HepG2 (cell line): ENCODE measurements at regions not wholly inside any gene's neighbourhood (a gene's known extent, or its start where the extent isn't known, plus 50 kb on each side); places are given as distances from the start of the nearest gene placed in this dataset.
"Not testable (repeated sequence)": the region's sequence is repeated elsewhere in the genome, so short reads cannot be mapped to it uniquely, and the experiment has no call there.

Experiments
- ATAC-seq: fragments of 200-7000 bp; cut with Tn5 transposase; 3 replicates; pipeline ENCODE4 v1.9.1; 2020; ENCODE audit warnings: mild to moderate bottlenecking, moderate library complexity
- BruUV-seq: library from RNA; stranded (reverse); fragments of 400-500 nt; replicated peaks from 2 replicates; lab custom pipeline; 2021; lab: Mats Ljungman, UMichigan
- CTCF ChIA-PET: fragments of 300-600 bp; formaldehyde crosslinking; extraction: SDS; loops from one replicate; lab custom pipeline; 2021; ENCODE audit warnings: low total read pairs, inconsistent platforms, low intra/inter-chr PET ratio; lab: Yijun Ruan, JAX
- POLR2A ChIA-PET: fragments of 350-600 bp; sonication (Branson Sonifier 250); formaldehyde crosslinking; loops from one replicate; lab custom pipeline; 2020; ENCODE audit warnings: antibody characterized with exemption, inconsistent platforms; lab: Yijun Ruan, JAX
- DNase-seq: peaks from one replicate; pipeline ENCODE4 v3.0.0-alpha.2; 2015; ENCODE audit warnings: low spot score
- FAIRE-seq: peaks from 3 replicates; lab custom pipeline; 2011; peaks lifted over from hg19 to GRCh38; lab: Jason Lieb, UNC
- H2AFZ ChIP-seq: one replicate; pipeline ENCODE4 v1.6.1; 2011; ENCODE audit warnings: low read length, inconsistent platforms
- H3K27ac ChIP-seq: fragments of 300-600 bp; 3 replicates; pipeline ENCODE4 v1.8.0; 2011; ENCODE audit warnings: mixed run types, mild to moderate bottlenecking, mixed read lengths, low read length, inconsistent platforms; ENCODE audit not compliant: insufficient read depth; ENCODE audit errors: extremely low read length
- H3K27me3 ChIP-seq, 2 experiments: fragments of 200-600 bp in 1 of 2; 2 replicates in 1 of 2; 3 replicates in 1 of 2; pipeline versions ENCODE4 v1.6.0 to v1.8.0; 2011; ENCODE audit warnings: low read length in 2 of 2, mild to moderate bottlenecking in 2 of 2, moderate library complexity in 2 of 2, inconsistent platforms in 1 of 2; ENCODE audit not compliant: insufficient read depth in 2 of 2, control insufficient read depth in 1 of 2
- H3K36me3 ChIP-seq, 2 experiments: fragments of 200-600 bp in 1 of 2; replicated peaks in 1 of 2; 2 replicates in 1 of 2; 3 replicates in 1 of 2; pipeline versions ENCODE4 v1.5.1 to v1.8.0; 2011; ENCODE audit warnings: low read length in 2 of 2, inconsistent platforms in 1 of 2; ENCODE audit not compliant: insufficient read depth in 2 of 2, control insufficient read depth in 1 of 2
- H3K4me1 ChIP-seq: 2 replicates; pipeline ENCODE4 v1.5.1; 2012; ENCODE audit warnings: low read length, inconsistent platforms; ENCODE audit not compliant: insufficient read depth
- H3K4me2 ChIP-seq: 2 replicates; pipeline ENCODE4 v1.6.0; 2011; ENCODE audit warnings: low read depth, low read length, inconsistent platforms
- H3K4me3 ChIP-seq, 3 experiments: fragments of 200-600 bp in 1 of 3; sonication (generic), shearing (Covaris generic) in 1 of 3; replicated peaks in 1 of 3; 2 replicates each; pipeline ENCODE4 v1.5.1; 2011 to 2016; ENCODE audit warnings: low read length in 3 of 3, inconsistent platforms in 2 of 3, low read depth in 2 of 3, mild to moderate bottlenecking in 2 of 3, control low read depth in 1 of 3, mixed read lengths in 1 of 3; ENCODE audit not compliant: insufficient read depth in 1 of 3
- H3K79me2 ChIP-seq: one replicate; pipeline ENCODE4 v1.6.1; 2011; ENCODE audit warnings: low read length, inconsistent platforms; ENCODE audit not compliant: insufficient read depth
- H3K9ac ChIP-seq: 2 replicates; pipeline ENCODE4 v1.6.0; 2011; ENCODE audit warnings: mild to moderate bottlenecking, low read depth, low read length, inconsistent platforms; ENCODE audit not compliant: insufficient read depth
- H3K9me3 ChIP-seq: 2 replicates; pipeline ENCODE4 v1.5.1; 2012; ENCODE audit warnings: mild to moderate bottlenecking, low read length
- H4K20me1 ChIP-seq: 2 replicates; pipeline ENCODE4 v1.6.0; 2011; ENCODE audit warnings: inconsistent platforms, mild to moderate bottlenecking, low read length, moderate library complexity; ENCODE audit not compliant: insufficient read depth
- AKAP8 ChIP-seq: sonication (generic); formaldehyde crosslinking; IDR thresholded peaks from 2 replicates; pipeline ENCODE4 v1.5.1; 2020; ENCODE audit warnings: mild to moderate bottlenecking, missing genetic modification reagents
- CC2D1A ChIP-seq: sonication (generic); formaldehyde crosslinking; IDR thresholded peaks from 2 replicates; pipeline ENCODE4 v1.8.1; 2023; ENCODE audit warnings: mild to moderate bottlenecking, missing genetic modification reagents
- GTF3A ChIP-seq: sonication (generic); formaldehyde crosslinking; conservative IDR thresholded peaks from 2 replicates; pipeline ENCODE4 v1.4.0; 2020; ENCODE audit warnings: mild to moderate bottlenecking, missing genetic modification reagents
- IKZF1 ChIP-seq: fragments of 450-650 bp; IDR thresholded peaks from 2 replicates; pipeline ENCODE4 v1.7.1; 2016
- KAT2B ChIP-seq: fragments of 150-350 bp; IDR thresholded peaks from 2 replicates; pipeline ENCODE4 v1.6.1; 2014; ENCODE audit warnings: low read depth, low read length, borderline replicate concordance
- PBX3 ChIP-seq: sonication (generic); formaldehyde crosslinking; IDR thresholded peaks from 2 replicates; pipeline ENCODE4 v1.8.1; 2023; ENCODE audit warnings: missing genetic modification reagents, inconsistent platforms, borderline replicate concordance
- TERF1 ChIP-seq: sonication (generic); formaldehyde crosslinking; IDR thresholded peaks from 2 replicates; pipeline ENCODE4 v1.8.0; 2022; ENCODE audit warnings: mild to moderate bottlenecking, missing genetic modification reagents, moderate library complexity
- ZBTB39 ChIP-seq: sonication (generic); formaldehyde crosslinking; IDR thresholded peaks from 2 replicates; pipeline ENCODE4 v1.5.0; 2020; ENCODE audit warnings: missing genetic modification reagents
- ZNF530 ChIP-seq: sonication (generic); formaldehyde crosslinking; IDR thresholded peaks from 2 replicates; pipeline ENCODE4 v1.5.0; 2020; ENCODE audit warnings: low read depth, mild to moderate bottlenecking, missing genetic modification reagents
- ZSCAN5A ChIP-seq: sonication (generic); formaldehyde crosslinking; IDR thresholded peaks from 2 replicates; pipeline ENCODE4 v1.8.0; 2022; ENCODE audit warnings: mild to moderate bottlenecking, missing genetic modification reagents, borderline replicate concordance
- WGBS: methylation state at CpG from one replicate; pipeline ENCODE4 v1.1.6; 2017; ENCODE audit warnings: low lambda C conversion rate; 5-methylcytosine and 5-hydroxymethylcytosine counted together
- in situ Hi-C: cut with HindIII; loops from 2 replicates; pipeline ENCODE4 v1.10.0; 2017; ENCODE audit warnings: low pct_unique_long_range_greater_than_20kb; ENCODE audit not compliant: extremely low pct_ligation_motif_present
- intact Hi-C: fragments of 100-400 bp; cut with micrococcal nuclease; formaldehyde crosslinking; loops from one replicate; pipeline ENCODE4 v1.10.0; 2022; ENCODE audit not compliant: unreplicated experiment

- ATAC-seq (no peak), FAIRE-seq (no peak), DNase-seq (no peak)
- no peaks in the 10 kb centered on the region for H3K27me3 ChIP-seq
- no peaks in the 10 kb centered on the region for H4K20me1 ChIP-seq
- no peak overlapping the region for H2AFZ ChIP-seq
- no peak overlapping the region for H3K4me3 ChIP-seq
- no peaks in the 10 kb centered on the region for H3K36me3 ChIP-seq
- WGBS, result 8% methylated on average over 1 of the region's 2 CpGs
- intact Hi-C loops (no loop called here), in situ Hi-C loops (no loop called here)
- no peak overlapping the region for H3K27ac ChIP-seq
- ChIA-PET POLR2A (no interaction called here), CTCF (no interaction called here)
- no peaks in the 10 kb centered on the region for H3K79me2 ChIP-seq
- no peaks in the 10 kb centered on the region for H3K9me3 ChIP-seq
- H3K4me2 ChIP-seq, result no peak overlapping the region
- no peak overlapping the region for H3K9ac ChIP-seq
- H3K4me1 ChIP-seq, result no peaks in the 10 kb centered on the region
- no peak for TF ChIP-seq PBX3 (CRISPR knock-in tag)
- TF ChIP-seq ZSCAN5A, result no peak
- no peak for TF ChIP-seq GTF3A (CRISPR knock-in tag)
- TF ChIP-seq ZBTB39 (CRISPR knock-in tag), result no peak
- no peak for TF ChIP-seq CC2D1A (CRISPR knock-in tag)
- no peak for TF ChIP-seq AKAP8 (CRISPR knock-in tag)
- TF ChIP-seq IKZF1, result no peak
- TF ChIP-seq KAT2B, result no peak
- TF ChIP-seq ZNF530 (CRISPR knock-in tag), result no peak
- TF ChIP-seq TERF1 (CRISPR knock-in tag), result no peak
- no TSS peak for BruUV-seq
Measured at GRCh38 chr4:26062215-26062614, 148.2 kb downstream of the SMIM20 start.

GRCh38 chr4:26064009-26064408 lies 150.0 kb downstream of the SMIM20 start:
- H4K20me1 ChIP-seq, BruUV-seq, H3K4me1 ChIP-seq, H3K36me3 ChIP-seq, H3K9me3 ChIP-seq, POLR2A ChIA-PET, H3K27me3 ChIP-seq, H3K27ac ChIP-seq, H3K79me2 ChIP-seq, H3K4me3 ChIP-seq, DNase-seq, in situ Hi-C loops, H3K4me2 ChIP-seq, H2AFZ ChIP-seq, FAIRE-seq, CTCF ChIA-PET, H3K9ac ChIP-seq, ATAC-seq, intact Hi-C loops: not testable (repeated sequence)
- WGBS, result 87% methylated on average over 7 of the region's 34 CpGs
